DMS53 treated with DMSO at 0.1 percent for 48 hours (cell line): ENCODE measurements at regions not wholly inside any gene's neighbourhood (a gene's known extent, or its start where the extent isn't known, plus 50 kb on each side); places are given as distances from the start of the nearest gene placed in this dataset.

Experiments
- DNase-seq: peaks from one replicate; lab custom pipeline; 2025; ENCODE audit not compliant: unreplicated experiment; lab: John Stamatoyannopoulos, UW

- DNase-seq = no peak
Observed at GRCh38 chr19:30648866-30649862, 277.0 kb downstream of the ZNF536 start.

DNA sequence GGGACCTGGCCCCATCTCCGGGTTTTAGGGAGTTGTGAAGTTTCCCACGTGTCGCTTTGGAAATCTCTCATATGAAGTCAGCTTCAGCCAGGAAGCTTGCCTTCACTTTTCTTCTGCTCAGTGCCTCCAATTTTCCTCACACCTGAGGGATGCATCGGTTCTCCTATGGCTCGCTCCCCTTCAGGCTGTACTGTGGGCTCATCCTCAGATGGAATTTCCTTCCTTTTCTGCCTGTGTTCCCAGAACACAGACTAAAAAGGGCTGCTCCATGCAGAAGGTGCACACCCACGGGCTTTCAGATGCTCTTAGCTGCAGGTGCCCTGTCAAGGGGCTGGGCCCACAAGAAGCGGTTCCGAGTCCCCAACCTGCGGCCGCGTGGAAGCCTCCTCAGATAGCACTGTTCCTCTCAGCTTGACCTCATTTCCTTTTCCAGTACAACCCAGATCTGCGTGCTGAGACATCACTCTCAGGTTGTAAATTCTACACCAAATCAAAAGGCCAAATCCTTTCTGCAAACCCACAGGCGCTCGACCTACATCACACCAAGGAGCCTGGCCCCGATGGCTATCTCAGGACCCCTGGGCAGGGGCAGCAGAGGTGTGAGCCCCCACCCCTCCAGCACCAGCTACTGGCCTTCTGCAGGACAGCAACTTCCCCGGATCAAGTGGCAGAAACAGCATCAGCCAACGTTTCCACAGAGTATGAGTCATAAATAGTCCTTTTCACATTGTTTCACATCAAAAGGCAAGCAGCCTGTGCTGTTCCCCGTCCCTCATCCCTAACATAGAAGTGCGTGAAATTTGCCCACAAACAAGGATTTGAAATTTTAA, 275.9 kb downstream of the ZNF536 start:
- DNase-seq = no peak

DNA sequence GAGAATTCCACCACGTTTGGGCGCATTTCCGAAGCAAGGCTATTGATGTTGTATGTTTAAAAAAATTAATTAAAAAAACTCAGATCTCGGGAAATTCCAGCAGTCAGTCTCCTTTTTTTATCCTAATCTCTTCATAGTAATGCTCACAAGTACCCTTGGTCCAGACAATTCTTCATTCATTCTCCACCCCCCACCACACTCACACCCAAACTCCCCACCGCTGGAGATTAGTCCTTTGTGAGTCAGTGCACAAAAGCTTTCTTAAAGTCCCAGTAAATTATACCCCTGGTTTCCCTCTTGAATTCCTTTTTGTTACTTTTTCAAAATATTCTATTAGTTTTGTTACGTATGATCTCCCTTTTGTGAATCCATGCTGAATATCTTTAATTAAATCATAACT, 274.6 kb downstream of the ZNF536 start:
- DNase-seq = no peak

DNA sequence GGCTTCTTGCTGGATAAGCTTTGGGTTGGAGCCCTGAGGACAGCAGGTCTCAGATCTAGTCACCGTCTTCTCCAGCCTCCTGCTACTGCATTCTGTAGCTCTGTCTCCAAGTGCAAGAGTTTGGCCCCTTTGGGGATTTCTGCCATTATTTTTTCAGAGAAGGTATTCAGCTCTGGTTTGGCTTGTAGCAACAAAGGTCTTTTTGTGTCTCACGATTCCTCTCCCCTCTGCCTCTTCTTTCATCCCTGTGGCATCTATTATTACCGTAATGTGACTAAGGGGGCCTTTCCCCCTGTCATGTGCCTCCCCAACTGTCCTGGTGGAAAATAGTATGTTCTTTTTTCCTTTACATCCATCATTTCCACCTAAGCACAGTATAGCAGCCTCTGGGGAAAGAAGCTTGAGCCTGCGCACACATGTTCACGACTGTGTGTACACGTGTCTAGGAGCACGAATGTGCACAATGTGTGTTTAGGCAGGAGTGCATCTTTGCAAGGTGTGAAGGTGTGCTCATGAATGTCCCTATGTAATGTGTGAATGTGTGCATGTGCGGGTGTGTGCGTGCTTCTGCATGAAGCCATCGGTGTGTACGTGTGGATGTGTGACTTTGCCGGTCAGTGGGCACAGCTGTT, 273.9 kb downstream of the ZNF536 start:
- no peak for DNase-seq

- DNase-seq = no peak
Observed at GRCh38 chr19:30640252-30640965, 268.2 kb downstream of the ZNF536 start.

DNA sequence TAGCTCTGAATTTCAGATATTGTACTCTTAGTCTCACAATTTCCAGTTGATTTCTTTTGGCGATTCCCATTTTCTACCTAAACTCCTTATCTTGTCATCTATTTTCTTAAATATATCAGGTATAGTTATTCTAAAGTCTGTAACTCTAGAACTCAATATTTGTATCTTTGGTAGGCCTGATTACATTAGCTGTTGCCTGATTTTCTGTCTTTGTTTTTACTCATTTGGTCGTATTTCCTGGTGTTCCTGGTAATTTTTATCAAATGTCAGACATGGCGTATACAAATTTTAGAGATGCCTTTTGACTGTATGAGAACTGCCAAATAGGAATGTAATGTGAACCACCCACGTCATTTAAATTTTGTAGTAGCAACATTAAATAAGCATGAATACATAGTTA, 266.7 kb downstream of the ZNF536 start:
- DNase-seq = no peak

DNA sequence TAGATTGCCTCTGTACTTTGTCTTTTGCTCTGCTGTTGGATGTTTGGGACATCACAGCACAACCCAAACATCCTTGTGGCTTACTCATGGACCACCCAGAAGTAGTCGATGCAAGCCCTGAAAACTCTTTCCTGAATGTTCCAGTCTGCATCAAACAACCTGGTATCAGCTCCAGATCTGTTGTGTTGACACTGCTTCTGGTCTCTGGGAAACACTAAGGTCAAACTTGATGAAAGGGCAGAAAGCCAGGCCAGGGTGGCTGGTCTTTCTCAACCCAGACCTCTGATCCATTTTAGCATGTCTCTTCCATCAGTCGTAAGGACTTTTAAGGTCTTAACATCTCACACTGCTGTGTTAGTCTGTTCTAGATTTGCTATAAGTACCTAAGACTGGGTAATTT, 265.7 kb downstream of the ZNF536 start:
- no peak for DNase-seq

DNA sequence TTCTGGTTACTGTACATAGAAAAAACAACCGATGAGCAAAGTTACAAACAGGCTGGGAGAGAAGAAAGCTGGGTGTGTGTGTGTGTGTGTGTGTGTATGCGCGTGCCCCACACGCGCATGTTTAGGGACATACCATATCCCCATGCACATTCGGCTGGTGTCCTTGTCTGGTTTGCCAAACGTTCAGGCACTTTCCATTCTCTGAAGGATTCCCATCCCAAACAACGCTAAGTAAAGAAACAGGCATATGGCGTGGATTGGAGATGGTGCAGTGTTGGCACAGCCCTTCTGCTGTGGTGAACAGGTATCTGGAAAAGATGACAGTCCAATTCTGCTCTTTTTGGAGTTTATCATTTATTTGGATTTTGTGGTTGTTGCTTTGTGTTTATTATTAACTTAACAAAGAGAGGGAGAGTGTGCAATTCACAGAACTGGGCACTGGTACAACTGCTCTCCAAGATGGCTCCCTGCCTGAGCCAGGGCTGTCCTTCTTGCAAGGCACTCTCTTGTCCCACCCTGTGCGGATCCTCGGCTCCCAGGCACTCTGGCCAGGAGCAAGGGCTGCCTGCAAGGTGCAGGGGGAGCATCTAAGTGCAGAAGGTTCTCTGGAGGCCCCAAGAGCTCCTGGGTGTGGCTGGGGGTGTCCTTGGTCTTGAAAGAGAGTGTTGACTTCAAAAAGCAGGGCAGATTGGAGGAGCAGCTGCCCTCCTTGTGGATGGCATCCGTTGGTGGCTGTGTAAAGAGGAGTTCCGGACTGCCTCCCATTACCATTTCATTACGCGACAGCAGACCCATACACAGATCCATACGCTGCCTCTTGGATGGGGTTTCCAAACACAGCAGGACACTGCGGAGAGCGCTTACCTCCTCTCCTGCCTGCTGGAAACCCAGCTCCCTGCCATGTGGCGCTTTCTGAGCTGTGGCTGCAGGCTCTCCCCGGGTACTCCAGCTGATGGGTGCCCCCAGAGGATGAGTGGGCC, 263.1 kb downstream of the ZNF536 start:
- no peak for DNase-seq

GRCh38 chr19:30634131-30634830, 262.1 kb downstream of the ZNF536 start:
- DNase-seq = no peak

GRCh38 chr19:30631033-30631370, 258.8 kb downstream of the ZNF536 start:
- no peak for DNase-seq

DNA sequence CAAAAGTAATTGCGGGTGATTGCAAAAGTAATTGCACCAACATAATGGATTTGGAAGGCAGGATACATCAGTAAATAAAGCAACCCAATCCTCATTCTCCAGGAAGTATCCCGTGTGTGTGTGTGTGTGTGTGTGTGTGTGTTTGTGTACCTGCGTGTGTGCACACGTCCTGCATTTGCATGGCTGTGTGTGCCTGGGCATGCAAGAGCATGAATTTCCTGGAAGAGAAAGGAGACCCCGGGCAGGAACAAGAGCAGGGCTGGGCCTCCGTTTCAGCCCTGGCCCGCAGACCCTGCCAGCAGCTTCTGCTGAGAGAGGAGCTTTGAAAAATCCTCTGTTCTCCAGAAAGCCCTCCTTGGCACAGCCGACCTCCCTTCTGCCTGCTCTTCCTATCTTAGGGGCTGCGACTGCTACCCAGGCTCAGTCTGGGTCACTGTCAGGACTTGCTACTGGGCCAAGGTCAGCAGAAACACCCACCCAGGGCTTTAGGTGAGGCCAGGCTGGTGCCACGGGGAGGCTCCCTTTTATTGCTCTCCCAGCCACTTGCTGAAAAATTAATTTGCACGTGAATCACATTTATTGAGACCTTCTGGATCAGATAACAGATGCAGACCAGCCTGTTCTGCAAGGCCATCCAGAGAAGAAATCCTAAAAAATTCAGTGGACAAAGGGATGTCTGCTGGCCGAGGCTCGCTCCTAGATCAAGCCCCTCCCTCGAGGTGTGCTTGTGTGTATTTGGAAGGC, 258.3 kb downstream of the ZNF536 start:
- DNase-seq = no peak

DNA sequence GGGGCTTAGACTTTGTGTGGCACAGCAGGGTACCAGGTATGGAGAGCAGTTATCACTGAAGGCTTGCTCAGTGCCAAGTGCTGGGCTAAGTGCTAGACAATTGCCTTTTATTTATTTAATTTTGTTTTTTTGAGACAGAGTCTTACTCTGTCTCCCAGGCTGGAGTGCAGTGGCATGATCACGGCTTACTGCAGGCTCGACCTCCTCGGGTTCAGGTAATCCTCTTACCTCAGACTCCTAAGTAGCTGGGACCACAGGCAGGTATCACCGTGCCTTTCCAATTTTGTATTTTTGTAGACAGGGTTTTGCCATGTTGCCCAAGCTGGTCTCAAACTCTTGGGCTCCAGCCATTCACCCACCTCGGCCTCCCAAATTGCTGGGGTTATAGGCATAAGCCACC, 256.9 kb downstream of the ZNF536 start:
- DNase-seq = no peak

- DNase-seq = no peak
Observed at GRCh38 chr19:30626626-30626966, 254.4 kb downstream of the ZNF536 start.

DNA sequence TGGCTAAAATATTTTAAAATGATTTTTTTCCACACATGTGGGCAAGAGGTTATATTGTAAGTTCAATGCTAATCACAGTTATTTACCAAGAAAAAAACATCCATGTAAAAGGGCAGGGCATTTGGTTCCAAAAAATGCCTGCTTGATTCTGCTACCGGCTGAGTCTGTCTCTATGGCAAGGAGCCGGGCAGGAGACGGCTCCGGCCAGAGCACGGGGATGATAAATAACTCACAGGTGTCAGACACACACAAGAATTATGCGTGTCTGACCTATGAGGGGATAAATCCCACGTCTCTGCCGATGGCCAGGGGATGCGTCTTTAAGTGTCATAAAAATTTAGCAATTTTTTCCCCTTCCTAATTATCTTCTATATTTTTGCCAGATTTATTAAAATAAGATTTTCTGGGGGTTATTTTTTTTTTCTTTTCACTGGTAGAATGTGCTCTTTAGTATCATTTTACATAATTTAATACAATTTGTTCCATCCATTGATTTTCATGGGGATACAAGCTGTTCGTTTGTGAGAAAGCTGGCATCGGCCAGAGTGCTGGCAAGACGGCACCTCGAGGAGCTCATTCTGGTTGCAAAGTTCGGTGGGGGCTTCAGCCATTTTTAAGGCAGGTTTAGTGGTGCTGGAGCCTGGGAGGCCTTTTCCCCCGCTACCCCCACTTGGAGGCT, 253.9 kb downstream of the ZNF536 start:
- DNase-seq = no peak

DNA sequence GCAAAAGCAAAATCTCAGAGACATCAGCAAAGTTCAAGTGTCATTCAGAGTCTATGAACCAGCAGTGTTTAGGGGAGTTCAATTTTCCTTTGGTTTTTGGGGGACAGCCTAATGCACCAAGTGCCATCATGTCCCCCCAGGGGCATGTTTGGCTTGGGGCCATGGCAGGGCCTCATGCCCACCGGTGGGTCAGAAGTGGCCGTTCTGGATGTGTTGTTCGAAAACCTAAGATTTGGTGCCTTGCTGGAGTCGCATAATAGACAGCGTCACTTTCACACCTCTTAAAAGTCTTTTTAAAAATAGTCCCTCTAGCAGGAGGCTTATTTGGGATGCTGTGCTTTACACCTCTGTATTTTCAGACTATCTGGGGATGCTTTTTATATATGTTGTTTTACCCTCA, 250.1 kb downstream of the ZNF536 start:
- no peak for DNase-seq

DNA sequence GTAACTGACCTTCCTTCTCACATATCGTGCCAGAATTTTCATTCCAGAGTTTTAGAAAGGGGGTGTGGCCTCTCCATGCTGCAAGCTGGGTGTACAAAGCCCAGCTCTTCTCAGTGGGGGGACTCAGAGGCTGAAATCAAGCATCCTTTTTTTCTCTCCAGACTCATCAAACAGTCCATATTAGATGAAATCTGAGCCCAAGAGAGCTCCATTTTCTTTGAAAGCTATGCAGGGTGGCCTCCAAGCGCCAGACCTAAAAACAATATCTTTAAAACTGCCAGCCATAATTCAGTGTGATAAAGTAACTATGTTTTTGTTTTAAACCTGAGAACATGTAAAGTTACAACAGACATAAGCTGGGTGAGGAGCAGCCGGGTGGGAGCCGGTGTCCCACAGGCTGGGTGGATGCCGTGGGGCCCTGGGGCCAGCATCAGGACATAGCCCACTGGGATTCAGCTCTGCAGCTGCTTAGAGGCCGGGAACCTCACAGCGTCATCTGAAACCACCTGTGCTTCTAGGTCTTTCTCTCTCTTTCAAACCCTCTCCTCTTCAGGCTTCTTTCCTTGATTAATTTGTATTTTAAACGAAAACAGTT, 249.2 kb downstream of the ZNF536 start:
- no peak for DNase-seq

- DNase-seq = no peak
Observed at GRCh38 chr19:30620354-30620753, 248.2 kb downstream of the ZNF536 start.
